DMS53 treated with DMSO at 0.1 percent for 48 hours (cell line): ENCODE measurements at regions not wholly inside any gene's neighbourhood (a gene's known extent, or its start where the extent isn't known, plus 50 kb on each side); places are given as distances from the start of the nearest gene placed in this dataset.

Source experiments
- DNase-seq: peaks from one replicate; lab custom pipeline; 2025; ENCODE audit not compliant: unreplicated experiment; lab: John Stamatoyannopoulos, UW

- no peak for DNase-seq
Measured at GRCh38 chr14:101040538-101041442, 137.3 kb upstream of the RTL1 start.

- DNase-seq: no peak
Measured at GRCh38 chr14:101043891-101044290, 140.4 kb upstream of the RTL1 start.

GRCh38 chr14:101044741-101045140 lies 141.2 kb upstream of the RTL1 start:
- no peak for DNase-seq

- DNase-seq: no peak
Measured at GRCh38 chr14:101045511-101045910, 142.0 kb upstream of the RTL1 start.

GRCh38 chr14:101046071-101046470 lies 142.5 kb upstream of the RTL1 start:
- DNase-seq: no peak

GRCh38 chr14:101047326-101047725 lies 143.8 kb upstream of the RTL1 start:
- no peak for DNase-seq

- no peak for DNase-seq
Measured at GRCh38 chr14:101048766-101049165, 145.2 kb upstream of the RTL1 start.

- DNase-seq: no peak
Measured at GRCh38 chr14:101049511-101049910, 146.0 kb upstream of the RTL1 start.

- DNase-seq: no peak
Measured at GRCh38 chr14:101049942-101050341, 146.4 kb upstream of the RTL1 start.

GRCh38 chr14:101050901-101051490 lies 147.5 kb upstream of the RTL1 start:
- no peak for DNase-seq

GRCh38 chr14:101054671-101055070 lies 151.1 kb upstream of the RTL1 start:
- no peak for DNase-seq

- DNase-seq: no peak
Measured at GRCh38 chr14:101055106-101055662, 151.7 kb upstream of the RTL1 start.

GRCh38 chr14:101055776-101056374 lies 152.4 kb upstream of the RTL1 start:
- no peak for DNase-seq

- DNase-seq: no peak
Measured at GRCh38 chr14:101056446-101056845, 152.9 kb upstream of the RTL1 start.

- no peak for DNase-seq
Measured at GRCh38 chr14:101057394-101057793, 153.9 kb upstream of the RTL1 start.

GRCh38 chr14:101058571-101058970 lies 155.0 kb upstream of the RTL1 start:
- DNase-seq: no peak

GRCh38 chr14:101060171-101060601 lies 156.7 kb upstream of the RTL1 start:
- DNase-seq: no peak

GRCh38 chr14:101061411-101062064 lies 158.0 kb upstream of the RTL1 start:
- no peak for DNase-seq

- DNase-seq: no peak
Measured at GRCh38 chr14:101062065-101062450, 158.5 kb upstream of the RTL1 start.

- DNase-seq: no peak
Measured at GRCh38 chr14:101062601-101063000, 159.1 kb upstream of the RTL1 start.

- no peak for DNase-seq
Measured at GRCh38 chr14:101063121-101063520, 159.6 kb upstream of the RTL1 start.
